Right lobe of liver (tissue), 6 donors: ENCODE measurements at regions not wholly inside any gene's neighbourhood (a gene's known extent, or its start where the extent isn't known, plus 50 kb on each side); places are given as distances from the start of the nearest gene placed in this dataset.
A peak's percentile ranks its signal among the peaks of the same experiment; 100 is the strongest.

Experiments
- ATAC-seq, 4 donors: fragments of 200-7000 bp; cut with Tn5 transposase; one replicate each; pipeline ENCODE4 v1.9.1; 2020; ENCODE audit warnings: mild to moderate bottlenecking in 4 of 4, moderate library complexity in 4 of 4
- DNase-seq, 3 donors: peaks; one replicate each; pipeline ENCODE4 v3.0.0-alpha.2; 2020
- H3K27ac ChIP-seq, 3 donors: fragments of 200-600 bp; one replicate each; pipeline ENCODE4 v1.8.0; 2022
- H3K27me3 ChIP-seq, 2 donors: fragments of 200-600 bp; one replicate each; pipeline ENCODE4 v1.8.0; 2022
- H3K36me3 ChIP-seq, 4 donors: fragments of 200-600 bp; sonication (generic) in 1 of 4; one replicate each; pipeline versions ENCODE4 v1.5.1 to v1.8.0; 2017 to 2022; ENCODE audit warnings: control low read depth in 1 of 4
- H3K4me1 ChIP-seq, 4 donors: fragments of 200-600 bp; sonication (generic) in 1 of 4; one replicate each; pipeline versions ENCODE4 v1.5.1 to v1.8.0; 2017 to 2022; ENCODE audit warnings: control low read depth in 1 of 4
- H3K4me3 ChIP-seq, 3 donors: fragments of 200-600 bp; one replicate each; pipeline ENCODE4 v1.8.0; 2022
- H3K9me3 ChIP-seq, 4 donors: fragments of 200-600 bp; sonication (generic) in 1 of 4; one replicate each; pipeline versions ENCODE4 v1.5.1 to v1.8.0; 2017 to 2022; ENCODE audit warnings: control low read depth in 1 of 4
- CTCF ChIP-seq, 4 donors: fragments of 200-600 bp in 3 of 4; fragments of 450-650 bp in 1 of 4; IDR thresholded peaks; one replicate each; pipeline versions ENCODE4 v1.5.1 to v1.8.0; 2016 to 2022; ENCODE audit warnings: antibody characterized with exemption in 4 of 4, mild to moderate bottlenecking in 2 of 4
- POLR2A ChIP-seq: fragments of 450-650 bp; IDR thresholded peaks from one replicate; pipeline ENCODE4 v1.6.1; 2017; ENCODE audit warnings: antibody characterized with exemption, mild to moderate bottlenecking
- WGBS: methylation state at CpG from one replicate; pipeline ENCODE4 v1.1.6; 2018; ENCODE audit warnings: low coverage, low lambda C conversion rate; ENCODE audit not compliant: insufficient coverage; ENCODE audit errors: missing lambda C conversion rate; 5-methylcytosine and 5-hydroxymethylcytosine counted together
- intact Hi-C, 2 donors: fragments of 100-400 bp; cut with DNase I; formaldehyde crosslinking; loops; one replicate each; pipeline versions ENCODE4 v1.11.2 to v1.14.1; 2022
- donor health status: DM: no; HTN: yes; CAD: no.
- donor health status: DM: no; HTN: no; CAD: no.
- donor health status: DM: no; HTN: no; CAD: no.
- donor health status: DM: no; HTN: yes; CAD: no.
- donor health status: DM: no; HTN: yes; CAD: no.

- Histone ChIP-seq H3K9me3 (no peaks in the 10 kb centered on the region), H3K4me1 (no peaks in the 10 kb centered on the region), H3K27me3 (no peaks in the 10 kb centered on the region), H3K36me3 (no peaks in the 10 kb centered on the region), H3K27ac (no peak overlapping the region), H3K4me3 (no peak overlapping the region)
- ATAC-seq (no peak), DNase-seq (no peak)
- WGBS = 84% methylated on average over 2 of the region's 2 CpGs
- no peak for TF ChIP-seq POLR2A
- no peak for TF ChIP-seq CTCF (IDR thresholded peaks at IDR 0.05)
- intact Hi-C loops = no loop called here
Observed at GRCh38 chr2:147577998-147578380, 266.8 kb upstream of the ACVR2A start.

- Histone ChIP-seq H3K4me3 (no peak overlapping the region), H3K27ac (no peak overlapping the region), H3K36me3 (no peaks in the 10 kb centered on the region), H3K4me1 (no peaks in the 10 kb centered on the region), H3K9me3 (no peaks in the 10 kb centered on the region), H3K27me3 (no peaks in the 10 kb centered on the region)
- WGBS = 59% methylated on average over 8 of the region's 8 CpGs
- intact Hi-C loops = no loop called here
- ATAC-seq (peak; percentile 73 to 97 (median 77)), DNase-seq (peak in 1 of 3 donors; percentile 48)
- TF ChIP-seq POLR2A (no peak), CTCF (IDR thresholded peaks at IDR 0.05) (no peak)
Observed at GRCh38 chr2:147577323-147577997, 267.4 kb upstream of the ACVR2A start.

GRCh38 chr2:147575106-147575505 lies 269.7 kb upstream of the ACVR2A start:
- H3K9me3 ChIP-seq = no peaks in the 10 kb centered on the region
- 80% methylated on average over 3 of the region's 3 CpGs for WGBS
- no peaks in the 10 kb centered on the region for H3K27me3 ChIP-seq
- H3K4me3 ChIP-seq = no peak overlapping the region
- TF ChIP-seq POLR2A (no peak), CTCF (IDR thresholded peaks at IDR 0.05) (no peak)
- no peaks in the 10 kb centered on the region for H3K4me1 ChIP-seq
- H3K36me3 ChIP-seq = no peaks in the 10 kb centered on the region
- intact Hi-C loops = no loop called here
- H3K27ac ChIP-seq = no peak overlapping the region
- ATAC-seq (no peak), DNase-seq (no peak)

- WGBS = 74% methylated on average over 2 of the region's 2 CpGs
- ATAC-seq = no peak
- Histone ChIP-seq H3K36me3 (no peaks in the 10 kb centered on the region), H3K27me3 (no peaks in the 10 kb centered on the region), H3K4me1 (no peaks in the 10 kb centered on the region), H3K4me3 (no peak overlapping the region), H3K9me3 (no peaks in the 10 kb centered on the region), H3K27ac (no peak overlapping the region)
- no peak for DNase-seq
- TF ChIP-seq POLR2A = no peak
- TF ChIP-seq CTCF (IDR thresholded peaks at IDR 0.05) = no peak
- intact Hi-C loops = no loop called here
Observed at GRCh38 chr2:147572622-147573021, 272.2 kb upstream of the ACVR2A start.

GRCh38 chr2:147569426-147569825 lies 275.4 kb upstream of the ACVR2A start:
- Histone ChIP-seq H3K9me3 (no peaks in the 10 kb centered on the region), H3K36me3 (no peaks in the 10 kb centered on the region), H3K4me3 (no peak overlapping the region), H3K27ac (no peak overlapping the region), H3K4me1 (no peaks in the 10 kb centered on the region), H3K27me3 (no peaks in the 10 kb centered on the region)
- TF ChIP-seq CTCF (IDR thresholded peaks at IDR 0.05) = no peak
- TF ChIP-seq POLR2A = no peak
- ATAC-seq (no peak), DNase-seq (no peak)
- intact Hi-C loops = no loop called here
- 59% methylated on average over 3 of the region's 3 CpGs for WGBS
